OCI-LY7 (cell line): ENCODE measurements at regions not wholly inside any gene's neighbourhood (a gene's known extent, or its start where the extent isn't known, plus 50 kb on each side); places are given as distances from the start of the nearest gene placed in this dataset.

Source experiments
- EZH2phosphoT487 ChIP-seq: fragments of 200-600 bp; sonication (generic); IDR thresholded peaks from 2 replicates; pipeline ENCODE4 v1.6.1; 2018; ENCODE audit warnings: low read depth, borderline replicate concordance, mild to moderate bottlenecking, mixed run types, antibody characterized with exemption, low read length, moderate library complexity, mixed read lengths
- TF ChIP-seq, protein P1 (sequence below): fragments of 200-600 bp; sonication (generic); conservative IDR thresholded peaks from 2 replicates; pipeline ENCODE4 v1.5.1; 2014; ENCODE audit warnings: mild to moderate bottlenecking, antibody characterized with exemption, low read length, moderate library complexity, mixed read lengths

GRCh38 chr3:56870436-56870835 lies 68.7 kb upstream of the ARHGEF3 start:
- TF ChIP-seq, protein P1, sequence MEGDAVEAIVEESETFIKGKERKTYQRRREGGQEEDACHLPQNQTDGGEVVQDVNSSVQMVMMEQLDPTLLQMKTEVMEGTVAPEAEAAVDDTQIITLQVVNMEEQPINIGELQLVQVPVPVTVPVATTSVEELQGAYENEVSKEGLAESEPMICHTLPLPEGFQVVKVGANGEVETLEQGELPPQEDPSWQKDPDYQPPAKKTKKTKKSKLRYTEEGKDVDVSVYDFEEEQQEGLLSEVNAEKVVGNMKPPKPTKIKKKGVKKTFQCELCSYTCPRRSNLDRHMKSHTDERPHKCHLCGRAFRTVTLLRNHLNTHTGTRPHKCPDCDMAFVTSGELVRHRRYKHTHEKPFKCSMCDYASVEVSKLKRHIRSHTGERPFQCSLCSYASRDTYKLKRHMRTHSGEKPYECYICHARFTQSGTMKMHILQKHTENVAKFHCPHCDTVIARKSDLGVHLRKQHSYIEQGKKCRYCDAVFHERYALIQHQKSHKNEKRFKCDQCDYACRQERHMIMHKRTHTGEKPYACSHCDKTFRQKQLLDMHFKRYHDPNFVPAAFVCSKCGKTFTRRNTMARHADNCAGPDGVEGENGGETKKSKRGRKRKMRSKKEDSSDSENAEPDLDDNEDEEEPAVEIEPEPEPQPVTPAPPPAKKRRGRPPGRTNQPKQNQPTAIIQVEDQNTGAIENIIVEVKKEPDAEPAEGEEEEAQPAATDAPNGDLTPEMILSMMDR: no peak
- TF ChIP-seq EZH2phosphoT487: no peak
